ENCODE measurements at regions not wholly inside any gene's neighbourhood (a gene's known extent, or its start where the extent isn't known, plus 50 kb on each side); places are given as distances from the start of the nearest gene placed in this dataset.

- BruUV-seq (replicated peaks), result no TSS peak
- intact Hi-C loops (cut with micrococcal nuclease; ENCODE audit: unreplicated experiment), result no loop called here
- TF ChIP-seq, protein P1, sequence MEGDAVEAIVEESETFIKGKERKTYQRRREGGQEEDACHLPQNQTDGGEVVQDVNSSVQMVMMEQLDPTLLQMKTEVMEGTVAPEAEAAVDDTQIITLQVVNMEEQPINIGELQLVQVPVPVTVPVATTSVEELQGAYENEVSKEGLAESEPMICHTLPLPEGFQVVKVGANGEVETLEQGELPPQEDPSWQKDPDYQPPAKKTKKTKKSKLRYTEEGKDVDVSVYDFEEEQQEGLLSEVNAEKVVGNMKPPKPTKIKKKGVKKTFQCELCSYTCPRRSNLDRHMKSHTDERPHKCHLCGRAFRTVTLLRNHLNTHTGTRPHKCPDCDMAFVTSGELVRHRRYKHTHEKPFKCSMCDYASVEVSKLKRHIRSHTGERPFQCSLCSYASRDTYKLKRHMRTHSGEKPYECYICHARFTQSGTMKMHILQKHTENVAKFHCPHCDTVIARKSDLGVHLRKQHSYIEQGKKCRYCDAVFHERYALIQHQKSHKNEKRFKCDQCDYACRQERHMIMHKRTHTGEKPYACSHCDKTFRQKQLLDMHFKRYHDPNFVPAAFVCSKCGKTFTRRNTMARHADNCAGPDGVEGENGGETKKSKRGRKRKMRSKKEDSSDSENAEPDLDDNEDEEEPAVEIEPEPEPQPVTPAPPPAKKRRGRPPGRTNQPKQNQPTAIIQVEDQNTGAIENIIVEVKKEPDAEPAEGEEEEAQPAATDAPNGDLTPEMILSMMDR (conservative IDR thresholded peaks at IDR 0.05; ENCODE audit: low read depth, low read length), result no peak
- no peak for TF ChIP-seq EZH2 (IDR thresholded peaks at IDR 0.05; ENCODE audit: borderline replicate concordance, low read depth, low read length, poor library complexity, severe bottlenecking)
- Histone ChIP-seq H3K27me3 (replicated peaks; ENCODE audit: insufficient read depth, low read depth, low read length, poor library complexity) (peaks cover 25% of the 10 kb centered on the region), H3K4me3 (ENCODE audit: low read depth, low read length, poor library complexity, severe bottlenecking) (no peak overlapping the region), H3K27ac (ENCODE audit: low read depth, low read length, poor library complexity, severe bottlenecking) (no peak overlapping the region), H3K36me3 (ENCODE audit: insufficient read depth, low read length, poor library complexity, severe bottlenecking) (no peaks in the 10 kb centered on the region), H3K9me3 (ENCODE audit: low read depth, low read length, poor library complexity, severe bottlenecking) (peaks cover 3% of the 10 kb centered on the region), H3K4me1 (ENCODE audit: insufficient read depth, low read length, poor library complexity, severe bottlenecking) (no peaks in the 10 kb centered on the region)
- no peak for DNase-seq (ENCODE audit: low spot score)
- ChIA-PET POLR2A (ENCODE audit: low non-redundant PET) (no interaction called here), CTCF (no interaction called here)
These were observed 181.4 kb downstream of the KCTD15 start for GRCh38 chr19:33977756-33978685.

DNA sequence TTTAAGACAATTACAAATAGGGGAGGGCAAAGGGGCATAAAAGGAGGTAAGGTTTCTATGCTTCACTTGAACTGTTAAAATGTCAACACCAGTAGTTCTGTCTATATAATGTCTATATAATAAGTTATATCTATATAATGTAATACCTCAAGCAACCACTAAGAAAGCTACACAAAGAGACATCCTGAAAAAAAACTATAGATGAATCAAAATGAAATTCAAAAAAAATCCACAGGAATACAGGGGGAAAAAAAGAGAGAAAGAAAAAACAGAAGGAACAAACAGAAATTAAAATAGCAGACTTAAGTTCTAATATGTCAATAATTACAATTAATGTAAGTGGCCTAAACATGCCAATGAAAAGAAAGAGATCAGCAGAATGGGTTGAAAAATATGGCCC is 186.0 kb downstream of the KCTD15 start:
- Histone ChIP-seq H3K4me3 (ENCODE audit: low read depth, low read length, poor library complexity, severe bottlenecking) (no peak overlapping the region), H3K4me1 (ENCODE audit: insufficient read depth, low read length, poor library complexity, severe bottlenecking) (no peaks in the 10 kb centered on the region), H3K27ac (ENCODE audit: low read depth, low read length, poor library complexity, severe bottlenecking) (no peak overlapping the region), H3K36me3 (ENCODE audit: insufficient read depth, low read length, poor library complexity, severe bottlenecking) (no peaks in the 10 kb centered on the region), H3K9me3 (ENCODE audit: low read depth, low read length, poor library complexity, severe bottlenecking) (peaks cover 3% of the 10 kb centered on the region), H3K27me3 (replicated peaks; ENCODE audit: insufficient read depth, low read depth, low read length, poor library complexity) (peaks cover 13% of the 10 kb centered on the region)
- ChIA-PET CTCF (no interaction called here), POLR2A (ENCODE audit: low non-redundant PET) (no interaction called here)
- DNase-seq (ENCODE audit: low spot score), result no peak
- TF ChIP-seq, protein P1 (conservative IDR thresholded peaks at IDR 0.05; ENCODE audit: low read depth, low read length), result no peak; the same call in 1 of the 2 replicates
- TF ChIP-seq EZH2 (IDR thresholded peaks at IDR 0.05; ENCODE audit: borderline replicate concordance, low read depth, low read length, poor library complexity, severe bottlenecking), result no peak
- intact Hi-C loops (cut with micrococcal nuclease; ENCODE audit: unreplicated experiment), result no loop called here
- no TSS peak for BruUV-seq (replicated peaks)

- Histone ChIP-seq H3K27ac (ENCODE audit: low read depth, low read length, poor library complexity, severe bottlenecking) (no peak overlapping the region), H3K27me3 (replicated peaks; ENCODE audit: insufficient read depth, low read depth, low read length, poor library complexity) (no peaks in the 10 kb centered on the region), H3K9me3 (ENCODE audit: low read depth, low read length, poor library complexity, severe bottlenecking) (peaks cover 7% of the 10 kb centered on the region), H3K4me3 (ENCODE audit: low read depth, low read length, poor library complexity, severe bottlenecking) (no peak overlapping the region), H3K4me1 (ENCODE audit: insufficient read depth, low read length, poor library complexity, severe bottlenecking) (no peaks in the 10 kb centered on the region), H3K36me3 (ENCODE audit: insufficient read depth, low read length, poor library complexity, severe bottlenecking) (no peaks in the 10 kb centered on the region)
- DNase-seq (ENCODE audit: low spot score), result no peak
- TF ChIP-seq, protein P1 (conservative IDR thresholded peaks at IDR 0.05; ENCODE audit: low read depth, low read length), result no peak
- TF ChIP-seq EZH2 (IDR thresholded peaks at IDR 0.05; ENCODE audit: borderline replicate concordance, low read depth, low read length, poor library complexity, severe bottlenecking), result no peak
- no TSS peak for BruUV-seq (replicated peaks)
- CTCF ChIA-PET, result no interaction called here
- intact Hi-C loops (cut with micrococcal nuclease; ENCODE audit: unreplicated experiment), result no loop called here
- POLR2A ChIA-PET (ENCODE audit: low non-redundant PET), result no interaction called here
These were observed 183.7 kb upstream of the LSM14A start for GRCh38 chr19:33988601-33989000.

Measured in A673 (cell line).